ENCODE measurements at regions not wholly inside any gene's neighbourhood (a gene's known extent, or its start where the extent isn't known, plus 50 kb on each side); places are given as distances from the start of the nearest gene placed in this dataset.

DNA sequence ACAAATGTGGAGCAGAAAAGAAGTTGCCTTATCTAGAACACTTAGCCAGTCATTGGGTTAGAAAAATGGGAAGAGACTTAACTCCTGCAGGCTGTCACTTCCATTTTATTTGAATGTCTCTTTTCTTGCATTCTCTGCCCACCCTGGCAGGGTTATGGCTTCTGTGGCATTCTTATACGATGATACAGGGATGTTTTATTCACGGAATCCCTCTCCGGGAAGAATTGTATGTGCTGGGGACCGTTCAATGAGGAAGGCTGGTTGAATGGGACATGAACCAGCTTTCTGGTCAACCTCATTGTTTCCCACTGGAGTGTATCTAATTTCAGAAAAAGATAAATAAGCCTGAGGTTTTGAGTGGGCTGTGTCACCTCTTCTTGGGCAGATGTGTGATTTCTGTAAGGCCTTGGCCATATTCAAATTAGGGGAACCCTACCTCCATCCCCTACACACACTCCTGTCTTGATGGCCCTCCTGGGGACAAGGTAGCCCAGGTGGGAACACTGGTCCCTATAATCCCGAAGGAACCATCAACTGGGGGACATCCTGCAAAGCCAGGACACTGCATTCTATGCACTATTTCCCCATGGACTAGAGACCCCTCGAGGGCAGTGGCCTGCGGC, 174.8 kb upstream of the GSC start:
- Histone ChIP-seq H3K36me3 (no peaks in the 10 kb centered on the region), H3K9me3 (no peaks in the 10 kb centered on the region), H3K27ac (no peak overlapping the region), H3K4me3 (no peak overlapping the region), H3K27me3 (no peaks in the 10 kb centered on the region), H3K4me1 (no peaks in the 10 kb centered on the region)
- TF ChIP-seq, protein P1, sequence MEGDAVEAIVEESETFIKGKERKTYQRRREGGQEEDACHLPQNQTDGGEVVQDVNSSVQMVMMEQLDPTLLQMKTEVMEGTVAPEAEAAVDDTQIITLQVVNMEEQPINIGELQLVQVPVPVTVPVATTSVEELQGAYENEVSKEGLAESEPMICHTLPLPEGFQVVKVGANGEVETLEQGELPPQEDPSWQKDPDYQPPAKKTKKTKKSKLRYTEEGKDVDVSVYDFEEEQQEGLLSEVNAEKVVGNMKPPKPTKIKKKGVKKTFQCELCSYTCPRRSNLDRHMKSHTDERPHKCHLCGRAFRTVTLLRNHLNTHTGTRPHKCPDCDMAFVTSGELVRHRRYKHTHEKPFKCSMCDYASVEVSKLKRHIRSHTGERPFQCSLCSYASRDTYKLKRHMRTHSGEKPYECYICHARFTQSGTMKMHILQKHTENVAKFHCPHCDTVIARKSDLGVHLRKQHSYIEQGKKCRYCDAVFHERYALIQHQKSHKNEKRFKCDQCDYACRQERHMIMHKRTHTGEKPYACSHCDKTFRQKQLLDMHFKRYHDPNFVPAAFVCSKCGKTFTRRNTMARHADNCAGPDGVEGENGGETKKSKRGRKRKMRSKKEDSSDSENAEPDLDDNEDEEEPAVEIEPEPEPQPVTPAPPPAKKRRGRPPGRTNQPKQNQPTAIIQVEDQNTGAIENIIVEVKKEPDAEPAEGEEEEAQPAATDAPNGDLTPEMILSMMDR (IDR thresholded peaks at IDR 0.05): no peak
- intact Hi-C loops (cut with DNase I): no loop called here
- ATAC-seq (no peak), DNase-seq (no peak)

DNA sequence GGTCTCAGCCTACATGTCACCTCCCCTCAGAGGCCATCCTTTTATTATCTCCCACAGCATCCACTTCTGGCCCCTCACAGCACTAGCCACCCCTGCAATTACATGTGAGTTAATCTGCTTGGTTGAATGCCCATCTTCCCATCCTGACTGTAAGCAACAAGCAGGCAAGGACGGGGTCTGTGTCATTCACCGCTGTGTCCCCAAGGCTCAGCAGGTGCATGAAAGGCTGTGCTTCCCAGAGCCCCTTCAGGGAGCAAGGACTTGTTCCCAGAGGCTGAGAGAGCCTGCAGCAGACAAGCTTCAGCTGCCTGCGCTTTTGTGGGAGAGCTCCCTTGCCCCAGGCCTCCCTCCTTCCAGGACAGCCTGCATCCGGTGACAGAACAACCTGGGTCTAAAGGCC, 172.7 kb upstream of the GSC start:
- ATAC-seq (no peak), DNase-seq (no peak)

DNA sequence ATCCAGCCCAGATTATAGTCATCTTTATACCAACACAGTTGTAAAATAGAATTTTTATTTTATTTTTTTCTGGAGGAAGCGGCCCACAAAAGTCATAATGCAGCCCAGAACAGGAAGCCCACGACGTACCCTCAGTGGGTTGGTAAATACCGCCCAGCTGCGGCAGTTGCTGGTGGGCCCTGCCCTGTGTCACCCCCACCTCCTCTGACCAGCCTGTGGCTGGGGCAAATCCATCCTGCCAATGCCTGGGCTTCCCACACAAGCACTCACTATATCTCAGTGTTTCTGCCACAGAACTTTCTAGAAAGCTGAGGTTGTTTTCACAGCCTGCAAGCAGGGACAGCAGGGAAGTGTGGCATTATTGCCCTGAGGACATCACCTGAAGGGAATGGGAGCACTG, 171.4 kb upstream of the GSC start:
- Histone ChIP-seq H3K27ac (no peak overlapping the region), H3K36me3 (no peaks in the 10 kb centered on the region), H3K4me3 (no peak overlapping the region), H3K4me1 (no peaks in the 10 kb centered on the region), H3K9me3 (no peaks in the 10 kb centered on the region), H3K27me3 (no peaks in the 10 kb centered on the region)
- intact Hi-C loops (cut with DNase I): no loop called here
- TF ChIP-seq, protein P1 (IDR thresholded peaks at IDR 0.05): no peak
- no peak for DNase-seq
- ATAC-seq: no peak

More for the DNA sequence above, 172.7 kb upstream of the GSC start:
- Histone ChIP-seq H3K4me3 (no peak overlapping the region), H3K9me3 (no peaks in the 10 kb centered on the region), H3K36me3 (no peaks in the 10 kb centered on the region), H3K27ac (no peak overlapping the region), H3K27me3 (no peaks in the 10 kb centered on the region), H3K4me1 (no peaks in the 10 kb centered on the region)
- TF ChIP-seq, protein P1 (IDR thresholded peaks at IDR 0.05): no peak
- intact Hi-C loops (cut with DNase I): no loop called here

DNA sequence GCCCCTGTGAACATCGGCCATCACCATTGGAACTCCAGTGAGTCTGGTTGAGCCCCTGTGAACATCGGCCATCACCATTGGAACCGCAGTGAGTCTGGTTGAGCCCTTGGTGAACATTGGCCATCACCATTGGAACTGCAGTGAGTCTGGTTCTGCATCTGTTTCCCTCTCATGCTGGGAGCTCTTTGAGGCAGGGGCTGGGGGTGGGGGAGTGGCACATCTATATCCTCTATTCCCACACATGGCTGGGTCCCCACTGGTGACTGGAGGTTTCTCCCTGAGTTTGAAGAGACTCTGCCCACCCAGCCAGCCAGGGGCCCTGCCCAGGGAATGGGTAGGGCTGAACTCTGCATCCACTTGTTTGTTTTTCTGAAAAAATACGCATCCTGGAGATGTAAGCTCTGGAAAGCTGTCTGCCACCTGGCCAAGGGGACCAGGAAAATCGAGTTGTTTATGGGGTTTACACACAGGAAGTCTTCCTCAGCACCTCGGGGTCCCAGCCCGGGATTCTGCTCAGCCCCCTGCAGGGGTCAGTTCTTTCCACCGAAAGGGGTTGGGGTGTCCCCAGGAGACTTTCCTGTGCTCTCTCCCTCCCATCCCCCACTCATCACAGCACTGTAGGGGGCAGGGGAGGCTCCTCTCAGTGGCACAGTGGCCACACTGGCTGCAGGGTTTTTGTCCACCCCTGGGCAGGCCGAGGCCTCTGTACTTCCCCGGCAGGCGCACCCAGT, 170.5 kb upstream of the GSC start:
- H3K27ac ChIP-seq: no peak overlapping the region
- no peak for DNase-seq
- no peaks in the 10 kb centered on the region for H3K4me1 ChIP-seq
- ATAC-seq: no peak
- TF ChIP-seq, protein P1 (IDR thresholded peaks at IDR 0.05): no peak
- H3K27me3 ChIP-seq: no peaks in the 10 kb centered on the region
- H3K4me3 ChIP-seq: no peak overlapping the region
- no peaks in the 10 kb centered on the region for H3K36me3 ChIP-seq
- no peaks in the 10 kb centered on the region for H3K9me3 ChIP-seq
- intact Hi-C loops (cut with DNase I): no loop called here

DNA sequence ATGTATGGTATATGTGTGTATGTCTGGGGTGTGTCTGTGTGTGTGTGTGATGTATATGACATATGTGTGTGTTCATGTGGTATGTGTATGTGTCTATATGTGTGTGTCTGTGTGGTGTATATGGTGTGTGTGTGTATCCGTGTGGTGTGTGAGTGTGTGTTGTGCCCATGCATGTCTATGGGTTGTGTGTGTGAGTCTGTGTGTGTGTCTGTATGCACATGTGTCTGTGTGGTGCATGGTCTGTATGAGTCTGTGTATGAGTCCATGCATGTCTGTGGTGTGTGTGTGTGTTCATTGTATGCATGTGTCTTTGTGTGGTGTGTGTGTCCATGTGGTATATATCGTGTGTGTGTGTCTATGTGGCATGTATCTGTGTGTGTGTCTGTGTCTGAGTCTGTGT, 168.1 kb upstream of the GSC start:
- DNase-seq: no peak
- H3K27ac ChIP-seq: no peak overlapping the region
- TF ChIP-seq, protein P1 (IDR thresholded peaks at IDR 0.05): no peak
- no peaks in the 10 kb centered on the region for H3K4me1 ChIP-seq
- H3K9me3 ChIP-seq: no peaks in the 10 kb centered on the region
- no peak for ATAC-seq
- no peak overlapping the region for H3K4me3 ChIP-seq
- H3K36me3 ChIP-seq: no peaks in the 10 kb centered on the region
- intact Hi-C loops (cut with DNase I): no loop called here
- no peaks in the 10 kb centered on the region for H3K27me3 ChIP-seq
